GM19468 (cell line): ENCODE measurements at regions not wholly inside any gene's neighbourhood (a gene's known extent, or its start where the extent isn't known, plus 50 kb on each side); places are given as distances from the start of the nearest gene placed in this dataset.
"Not testable (repeated sequence)": the region's sequence is repeated elsewhere in the genome, so short reads cannot be mapped to it uniquely, and the experiment has no call there.

Source experiments
- ATAC-seq: cut with Tn5 transposase; IDR thresholded peaks from one replicate; pipeline ENCODE4 v1.9.1; 2021; ENCODE audit warnings: mild to moderate bottlenecking, moderate library complexity, moderate number of reproducible peaks; ENCODE audit not compliant: unreplicated experiment; ENCODE audit errors: extremely low read depth

- ATAC-seq: no peak
Observed at GRCh38 chr12:9319044-9319841, 111.0 kb upstream of the PZP start.

- ATAC-seq: not testable (repeated sequence)
Observed at GRCh38 chr12:9313479-9313878, 105.3 kb upstream of the PZP start.

- ATAC-seq: not testable (repeated sequence)
Observed at GRCh38 chr12:9312406-9313392, 104.5 kb upstream of the PZP start.

- ATAC-seq: not testable (repeated sequence)
Observed at GRCh38 chr12:9311454-9311853, 103.3 kb upstream of the PZP start.

GRCh38 chr12:9310645-9311044 lies 102.5 kb upstream of the PZP start:
- not testable (repeated sequence) for ATAC-seq

- not testable (repeated sequence) for ATAC-seq
Observed at GRCh38 chr12:9309749-9310148, 101.6 kb upstream of the PZP start.

DNA sequence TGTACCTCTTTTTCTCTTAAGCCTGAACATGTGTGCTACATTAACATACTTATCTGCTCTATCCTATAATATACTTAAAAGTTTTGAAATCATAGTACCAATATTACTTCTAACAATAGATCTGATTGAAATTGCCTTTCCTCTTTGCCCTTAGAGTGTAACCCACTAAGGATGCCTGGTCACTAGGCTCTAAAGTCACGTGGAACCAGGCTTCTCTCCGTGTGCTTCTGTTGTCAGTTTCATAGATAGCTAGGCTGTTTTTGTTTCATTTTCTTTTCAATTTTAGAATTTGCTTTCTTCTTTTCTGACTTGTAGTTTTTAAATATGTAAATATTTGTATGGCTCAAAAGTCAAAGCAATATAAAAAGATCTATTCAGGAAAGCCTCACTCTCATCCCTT lies 100.5 kb upstream of the PZP start:
- not testable (repeated sequence) for ATAC-seq

- not testable (repeated sequence) for ATAC-seq
Observed at GRCh38 chr12:9308163-9308562, 100.0 kb upstream of the PZP start.

DNA sequence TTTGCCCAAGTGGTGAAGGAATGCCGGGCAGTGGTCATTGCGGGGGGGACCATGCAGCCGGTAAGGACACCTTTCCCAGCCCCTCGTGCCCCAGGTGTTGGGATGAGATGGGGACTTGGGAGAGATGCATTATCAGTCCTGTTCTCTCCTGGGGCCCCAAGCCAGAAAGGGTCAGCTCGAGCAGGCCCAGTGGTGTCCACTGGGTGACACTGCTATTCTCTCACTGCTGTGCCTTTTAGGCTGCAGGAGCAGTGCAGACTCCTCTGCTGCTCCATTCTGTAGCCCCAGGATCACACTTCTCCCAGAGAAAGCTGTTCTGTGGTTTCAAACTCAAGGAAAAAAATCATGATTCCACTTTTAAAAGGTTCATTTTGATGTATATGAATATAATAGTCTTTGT lies 99.1 kb upstream of the PZP start:
- not testable (repeated sequence) for ATAC-seq

- not testable (repeated sequence) for ATAC-seq
Observed at GRCh38 chr12:9306004-9306403, 97.8 kb upstream of the PZP start.

DNA sequence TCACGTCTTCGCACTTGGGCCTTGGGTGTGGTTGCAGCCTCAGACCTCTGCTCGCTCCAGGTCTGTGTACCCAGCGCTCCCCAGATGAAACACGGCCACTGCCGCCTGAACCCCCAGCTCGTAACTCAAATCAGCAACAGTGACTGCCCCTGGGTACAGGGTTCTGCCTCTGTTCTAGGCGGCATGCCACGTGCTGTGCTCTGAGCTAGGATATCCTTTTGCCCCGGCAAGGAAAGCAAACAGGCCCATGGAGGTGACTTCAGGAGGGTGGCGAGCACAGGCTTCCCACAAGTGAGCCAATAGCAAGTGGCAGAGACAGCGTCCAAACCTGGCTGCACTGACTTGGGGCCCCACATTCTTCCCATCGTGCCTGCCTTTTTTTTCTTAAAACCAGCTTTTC lies 96.3 kb upstream of the PZP start:
- not testable (repeated sequence) for ATAC-seq

DNA sequence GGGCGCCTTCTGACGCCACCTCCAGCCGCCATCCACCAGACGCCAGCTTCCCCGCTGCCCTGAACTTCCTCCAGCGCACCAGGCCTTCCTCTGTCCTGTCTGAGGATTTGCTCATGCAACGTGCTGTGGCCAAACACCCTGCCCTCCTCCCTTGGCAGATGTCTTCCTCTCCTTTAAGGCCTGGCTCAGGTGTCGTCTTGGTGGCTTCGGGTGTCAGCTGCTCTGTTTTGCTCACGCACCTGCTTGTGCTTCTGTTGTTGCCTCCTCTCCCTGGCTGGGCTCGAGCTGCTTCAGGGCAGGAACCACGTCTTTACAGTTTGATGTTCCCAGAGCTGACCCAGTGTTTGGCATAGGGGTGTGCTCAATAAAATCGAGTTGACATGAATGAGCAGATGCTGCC lies 87.7 kb upstream of the PZP start:
- not testable (repeated sequence) for ATAC-seq

- not testable (repeated sequence) for ATAC-seq
Observed at GRCh38 chr12:9294072-9294620, 86.0 kb upstream of the PZP start.

DNA sequence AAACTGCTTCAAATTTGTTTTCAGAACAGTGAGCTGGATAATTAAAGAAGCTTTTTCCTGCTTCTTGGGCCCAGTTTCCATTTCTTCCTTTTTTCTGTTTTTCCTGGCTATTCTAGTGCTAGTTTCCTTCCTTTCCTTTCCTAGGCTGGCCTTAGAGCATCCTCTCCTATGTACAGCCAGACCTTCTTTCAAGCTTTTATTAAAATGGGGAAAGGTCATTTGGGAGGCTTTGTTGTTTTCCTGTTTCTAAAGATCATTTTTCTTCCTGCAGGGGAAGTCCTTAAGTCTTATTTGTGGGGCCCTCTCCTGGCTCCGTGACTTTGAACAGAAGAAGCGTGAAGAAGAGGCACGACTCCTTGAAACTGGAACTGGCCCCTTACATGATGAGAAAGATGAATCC lies 85.2 kb upstream of the PZP start:
- not testable (repeated sequence) for ATAC-seq

DNA sequence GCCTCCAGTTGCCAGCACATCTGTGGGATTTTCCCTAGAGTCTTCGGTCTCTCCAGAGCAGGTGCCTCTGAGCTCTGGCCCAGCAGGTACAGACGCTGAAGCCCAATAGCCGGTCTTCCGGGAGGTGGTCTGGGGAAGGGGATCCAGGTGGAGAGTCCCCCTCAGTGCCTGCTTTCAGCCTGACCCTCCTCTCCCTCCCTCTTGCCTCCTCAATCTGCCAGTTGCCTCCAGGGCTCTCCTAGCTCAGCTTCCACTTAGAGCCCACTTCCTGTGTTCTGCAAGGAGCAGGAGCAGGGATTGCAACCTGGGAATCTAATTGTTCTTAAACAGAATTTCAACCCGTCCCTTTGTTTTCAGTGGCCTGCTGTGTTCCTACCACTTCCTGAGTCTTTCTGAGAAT lies 81.8 kb upstream of the PZP start:
- not testable (repeated sequence) for ATAC-seq

DNA sequence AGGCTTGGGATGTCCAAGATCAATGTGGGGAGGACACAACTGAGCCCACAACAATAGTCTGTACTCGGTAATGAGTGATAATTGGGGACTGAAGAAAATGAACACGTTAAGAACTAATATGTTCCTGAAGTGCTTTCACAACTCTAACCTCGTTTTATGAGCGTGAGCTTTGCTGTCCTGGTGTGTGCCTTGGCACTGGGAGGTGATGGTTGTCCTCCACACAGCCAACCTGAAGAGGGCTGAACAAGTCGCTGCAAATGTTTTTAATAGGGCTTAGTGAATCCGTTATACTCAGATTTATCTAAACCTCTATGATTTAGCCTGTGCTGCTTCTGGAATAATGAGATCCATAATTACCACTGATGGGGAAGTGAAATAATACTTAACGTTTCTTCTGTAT lies 76.5 kb upstream of the PZP start:
- not testable (repeated sequence) for ATAC-seq

GRCh38 chr12:9284197-9284596 lies 76.0 kb upstream of the PZP start:
- not testable (repeated sequence) for ATAC-seq

- peak; percentile 81 for ATAC-seq
Observed at GRCh38 chr12:9283346-9284095, 75.3 kb upstream of the PZP start.

- no peak for ATAC-seq
Observed at GRCh38 chr12:9276990-9277389, 68.8 kb upstream of the PZP start.

DNA sequence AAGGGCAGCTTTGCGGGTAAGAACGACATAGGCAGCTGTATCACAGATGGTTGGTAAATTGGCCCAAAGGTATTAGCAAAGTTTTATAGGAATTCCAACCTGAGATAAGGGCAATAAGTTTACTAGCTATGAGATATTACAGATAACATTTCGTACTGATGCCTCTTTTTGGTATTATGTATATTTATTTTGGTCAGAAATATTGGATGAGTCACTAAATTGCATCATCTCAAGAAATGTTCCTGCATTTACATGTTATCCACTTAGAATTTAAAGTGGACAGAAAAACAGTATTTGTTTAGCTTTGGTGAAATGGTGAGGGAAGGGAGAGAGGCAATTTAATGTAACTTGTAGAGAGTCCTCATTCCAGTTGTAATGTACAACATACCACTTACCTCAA lies 65.1 kb upstream of the PZP start:
- ATAC-seq: no peak
